ENCODE measurements at regions not wholly inside any gene's neighbourhood (a gene's known extent, or its start where the extent isn't known, plus 50 kb on each side); places are given as distances from the start of the nearest gene placed in this dataset.
"Not testable (repeated sequence)": the region's sequence is repeated elsewhere in the genome, so short reads cannot be mapped to it uniquely, and the experiment has no call there.

- Histone ChIP-seq H3K27me3 (no peaks in the 10 kb centered on the region), H3K9me3 (no peaks in the 10 kb centered on the region), H3K4me3 (no peak overlapping the region), H3K4me1 (peaks cover 0 to 7% (median 4%) of the 10 kb centered on the region in 4 donors), H3K27ac (no peak overlapping the region), H3K36me3 (no peaks in the 10 kb centered on the region)
- WGBS, 2 donors (ENCODE audit: low coverage in 1 of 2) = 56 to 73% methylated on average over 2 to 5 of the region's 5 CpGs
- in situ Hi-C loops (cut with MboI; ENCODE audit: low pct_ligation_motif_present in 1 of 4, low pct_unique_long_range_greater_than_20kb in 1 of 4, low sequenced_read_pairs in 3 of 4) = no loop called here
- intact Hi-C loops (cut with DNase I; ENCODE audit: low total_unique reads) = no loop called here
- no peak for DNase-seq
- TF ChIP-seq CTCF (IDR thresholded peaks at IDR 0.05) = no peak
- no peak for TF ChIP-seq POLR2AphosphoS5 (IDR thresholded peaks at IDR 0.05)
- TF ChIP-seq POLR2A (IDR thresholded peaks at IDR 0.05) = no peak
- TF ChIP-seq EP300 (IDR thresholded peaks at IDR 0.05; ENCODE audit: low read depth) = no peak
These were observed 123.4 kb upstream of the ECI2 start for GRCh38 chr6:4258733-4259132.

GRCh38 chr6:4256969-4257368 is 121.6 kb upstream of the ECI2 start:
- 78 to 89% methylated on average over 3 of the region's 3 CpGs for WGBS, 2 donors (ENCODE audit: low coverage in 1 of 2)
- intact Hi-C loops (cut with DNase I; ENCODE audit: low total_unique reads) = no loop called here
- no peaks in the 10 kb centered on the region for H3K27me3 ChIP-seq
- no peak overlapping the region for H3K4me3 ChIP-seq
- no peaks in the 10 kb centered on the region for H3K36me3 ChIP-seq
- H3K9me3 ChIP-seq = no peaks in the 10 kb centered on the region
- TF ChIP-seq CTCF (IDR thresholded peaks at IDR 0.05) (no peak), POLR2AphosphoS5 (IDR thresholded peaks at IDR 0.05) (no peak), EP300 (IDR thresholded peaks at IDR 0.05; ENCODE audit: low read depth) (no peak), POLR2A (IDR thresholded peaks at IDR 0.05) (no peak)
- no peak overlapping the region for H3K27ac ChIP-seq
- peaks cover 0 to 12% (median 7%) of the 10 kb centered on the region in 4 donors for H3K4me1 ChIP-seq
- DNase-seq = no peak
- in situ Hi-C loops (cut with MboI; ENCODE audit: low pct_ligation_motif_present in 1 of 4, low pct_unique_long_range_greater_than_20kb in 1 of 4, low sequenced_read_pairs in 3 of 4) = no loop called here

- no peaks in the 10 kb centered on the region for H3K9me3 ChIP-seq
- intact Hi-C loops (cut with DNase I; ENCODE audit: low total_unique reads) = no loop called here
- no peak overlapping the region for H3K4me3 ChIP-seq
- TF ChIP-seq POLR2A (IDR thresholded peaks at IDR 0.05) = no peak
- peak in 2 of 3 donors; percentile 10 to 23 for TF ChIP-seq POLR2AphosphoS5 (IDR thresholded peaks at IDR 0.05)
- TF ChIP-seq CTCF (IDR thresholded peaks at IDR 0.05) = peak in 3 of 5 experiments; percentile 36 to 38 (median 37)
- TF ChIP-seq EP300 (IDR thresholded peaks at IDR 0.05; ENCODE audit: low read depth) = no peak
- 23% methylated on average over 5 of the region's 5 CpGs; no CpG with 5 or more reads in 1 of the 2 donors for WGBS, 2 donors (ENCODE audit: low coverage in 1 of 2)
- in situ Hi-C loops (cut with MboI; ENCODE audit: low pct_ligation_motif_present in 1 of 4, low pct_unique_long_range_greater_than_20kb in 1 of 4, low sequenced_read_pairs in 3 of 4) = no loop called here
- H3K4me1 ChIP-seq = peaks cover 0 to 12% (median 7%) of the 10 kb centered on the region in 4 donors
- peak overlapping the region in 3 of 4 donors; percentile 20 to 45 (median 26) for H3K27ac ChIP-seq
- no peaks in the 10 kb centered on the region for H3K36me3 ChIP-seq
- no peaks in the 10 kb centered on the region for H3K27me3 ChIP-seq
- DNase-seq = no peak
These were observed 118.3 kb upstream of the ECI2 start for GRCh38 chr6:4253604-4254231.

GRCh38 chr6:4252445-4252844 is 117.1 kb upstream of the ECI2 start:
- H3K27me3 ChIP-seq; H3K36me3 ChIP-seq; H3K4me3 ChIP-seq; H3K9me3 ChIP-seq; H3K27ac ChIP-seq; in situ Hi-C loops (cut with MboI; ENCODE audit: low pct_ligation_motif_present in 1 of 4, low pct_unique_long_range_greater_than_20kb in 1 of 4, low sequenced_read_pairs in 3 of 4); DNase-seq; intact Hi-C loops (cut with DNase I; ENCODE audit: low total_unique reads): not testable (repeated sequence)
- peaks cover 0 to 12% (median 7%) of the 10 kb centered on the region in 4 donors for H3K4me1 ChIP-seq
- 90 to 100% methylated on average over 2 to 5 of the region's 5 CpGs for WGBS, 2 donors (ENCODE audit: low coverage in 1 of 2)

- 95 to 100% methylated on average over 1 of the region's 1 CpG for WGBS, 2 donors (ENCODE audit: low coverage in 1 of 2)
- no peak for DNase-seq
- Histone ChIP-seq H3K4me3 (no peak overlapping the region), H3K36me3 (no peaks in the 10 kb centered on the region), H3K27me3 (no peaks in the 10 kb centered on the region), H3K9me3 (peaks cover 0 to 2% of the 10 kb centered on the region in 2 donors), H3K4me1 (peaks cover 0 to 12% (median 7%) of the 10 kb centered on the region in 4 donors), H3K27ac (no peak overlapping the region)
- in situ Hi-C loops (cut with MboI; ENCODE audit: low pct_ligation_motif_present in 1 of 4, low pct_unique_long_range_greater_than_20kb in 1 of 4, low sequenced_read_pairs in 3 of 4) = no loop called here
- TF ChIP-seq CTCF (IDR thresholded peaks at IDR 0.05) (no peak), POLR2A (IDR thresholded peaks at IDR 0.05) (no peak), EP300 (IDR thresholded peaks at IDR 0.05; ENCODE audit: low read depth) (no peak), POLR2AphosphoS5 (IDR thresholded peaks at IDR 0.05) (no peak)
- intact Hi-C loops (cut with DNase I; ENCODE audit: low total_unique reads) = no loop called here
These were observed 115.3 kb upstream of the ECI2 start for GRCh38 chr6:4250645-4251044.

- in situ Hi-C loops (cut with MboI; ENCODE audit: low pct_ligation_motif_present in 1 of 4, low pct_unique_long_range_greater_than_20kb in 1 of 4, low sequenced_read_pairs in 3 of 4); DNase-seq; H3K4me1 ChIP-seq; H3K36me3 ChIP-seq; H3K27me3 ChIP-seq; intact Hi-C loops (cut with DNase I; ENCODE audit: low total_unique reads); H3K4me3 ChIP-seq; H3K27ac ChIP-seq: not testable (repeated sequence)
- 50 to 72% methylated on average over 1 of the region's 1 CpG for WGBS, 2 donors (ENCODE audit: low coverage in 1 of 2)
- H3K9me3 ChIP-seq = peaks cover 4 to 10% of the 10 kb centered on the region in 2 donors
These were observed 108.5 kb upstream of the ECI2 start for GRCh38 chr6:4243832-4244231.

Data from transverse colon (tissue), 4 donors.